CD14-positive monocyte (primary cell): ENCODE measurements at regions not wholly inside any gene's neighbourhood (a gene's known extent, or its start where the extent isn't known, plus 50 kb on each side); places are given as distances from the start of the nearest gene placed in this dataset.

Experiments
- DNase-seq, 3 donors: peaks; one replicate each; pipeline ENCODE4 v3.0.0-alpha.2; 2011 to 2022
- H2AFZ ChIP-seq: 2 replicates; pipeline ENCODE4 v1.6.0; 2012; ENCODE audit warnings: mild to moderate bottlenecking, low read depth, low read length, inconsistent platforms; ENCODE audit not compliant: insufficient read depth, poor library complexity, severe bottlenecking
- H3K27ac ChIP-seq, 2 donors: 1 replicate in 1 of 2; 2 replicates in 1 of 2; pipeline ENCODE4 v1.5.1; 2012 to 2013; ENCODE audit warnings: low read length in 2 of 2, control low read depth in 1 of 2, inconsistent platforms in 1 of 2, low read depth in 1 of 2, mild to moderate bottlenecking in 1 of 2
- H3K27me3 ChIP-seq, 2 donors: one replicate each; pipeline versions ENCODE4 v1.6.0 to v1.6.1; 2011 to 2013; ENCODE audit warnings: low read length in 2 of 2; ENCODE audit not compliant: control insufficient read depth in 2 of 2, insufficient read depth in 2 of 2
- H3K36me3 ChIP-seq, 2 donors: replicated peaks in 1 of 2; 1 replicate in 1 of 2; 2 replicates in 1 of 2; pipeline versions ENCODE4 v1.5.1 to v1.6.1; 2012 to 2013; ENCODE audit warnings: low read length in 2 of 2, control low read depth in 1 of 2, inconsistent platforms in 1 of 2, mild to moderate bottlenecking in 1 of 2; ENCODE audit not compliant: insufficient read depth in 2 of 2, control insufficient read depth in 1 of 2
- H3K4me1 ChIP-seq, 2 donors: 1 replicate in 1 of 2; 2 replicates in 1 of 2; pipeline versions ENCODE4 v1.5.1 to v1.6.1; 2012 to 2013; ENCODE audit warnings: low read length in 2 of 2, control low read depth in 1 of 2, inconsistent platforms in 1 of 2, mild to moderate bottlenecking in 1 of 2, moderate library complexity in 1 of 2; ENCODE audit not compliant: insufficient read depth in 2 of 2, control insufficient read depth in 1 of 2
- H3K4me2 ChIP-seq: replicated peaks from 2 replicates; pipeline ENCODE3; 2012; ENCODE audit warnings: low read length, moderate library complexity, mild to moderate bottlenecking; ENCODE audit not compliant: poor library complexity, severe bottlenecking; ENCODE audit errors: extremely low read depth
- H3K4me3 ChIP-seq, 3 experiments: fragments of 200-600 bp in 1 of 3; sonication (generic) in 1 of 3; replicated peaks in 1 of 3; 1 replicate in 2 of 3; 2 replicates in 1 of 3; pipeline ENCODE4 v1.5.1; 2011 to 2013; ENCODE audit warnings: low read length in 3 of 3, mild to moderate bottlenecking in 3 of 3, control low read depth in 2 of 3, low read depth in 2 of 3, inconsistent platforms in 1 of 3, moderate library complexity in 1 of 3
- H3K79me2 ChIP-seq: 2 replicates; pipeline ENCODE4 v1.6.0; 2012; ENCODE audit warnings: mild to moderate bottlenecking, control low read depth, inconsistent platforms, low read length, moderate library complexity; ENCODE audit not compliant: insufficient read depth
- H3K9ac ChIP-seq: 2 replicates; pipeline ENCODE4 v1.6.0; 2017; ENCODE audit warnings: low read length, mild to moderate bottlenecking; ENCODE audit not compliant: insufficient read depth, poor library complexity, severe bottlenecking
- H3K9me3 ChIP-seq, 2 donors: replicated peaks in 1 of 2; 1 replicate in 1 of 2; 2 replicates in 1 of 2; pipeline versions ENCODE4 v1.5.1 to v1.6.1; 2012 to 2013; ENCODE audit warnings: low read length in 2 of 2, control low read depth in 1 of 2; ENCODE audit not compliant: control insufficient read depth in 1 of 2, insufficient read depth in 1 of 2
- H4K20me1 ChIP-seq: 2 replicates; pipeline ENCODE4 v1.6.0; 2012; ENCODE audit warnings: mild to moderate bottlenecking, low read length, control low read depth, moderate library complexity; ENCODE audit not compliant: insufficient read depth
- H3K27ac Mint-ChIP-seq, 7 donors: one replicate each; pipeline ENCODE4 v1.8.0; 2020; ENCODE audit warnings: mild to moderate bottlenecking in 7 of 7, mixed read lengths in 7 of 7, moderate library complexity in 6 of 7, inconsistent platforms in 2 of 7
- H3K27me3 Mint-ChIP-seq, 3 donors: one replicate each; pipeline ENCODE4 v1.8.0; 2021 to 2022; ENCODE audit warnings: low read depth in 3 of 3, mild to moderate bottlenecking in 3 of 3, mixed read lengths in 3 of 3, moderate library complexity in 3 of 3, inconsistent platforms in 1 of 3
- H3K36me3 Mint-ChIP-seq, 2 donors: one replicate each; pipeline ENCODE4 v1.8.0; 2020; ENCODE audit warnings: mixed read lengths in 2 of 2, inconsistent platforms in 1 of 2, mild to moderate bottlenecking in 1 of 2
- H3K4me1 Mint-ChIP-seq: one replicate; pipeline ENCODE4 v1.8.0; 2020; ENCODE audit warnings: mild to moderate bottlenecking, mixed read lengths
- H3K4me3 Mint-ChIP-seq, 2 donors: one replicate each; pipeline ENCODE4 v1.8.0; 2020; ENCODE audit warnings: mild to moderate bottlenecking in 2 of 2, mixed read lengths in 2 of 2, moderate library complexity in 1 of 2
- H3K9me3 Mint-ChIP-seq, 7 donors: one replicate each; pipeline ENCODE4 v1.8.0; 2020 to 2022; ENCODE audit warnings: mixed read lengths in 7 of 7, mild to moderate bottlenecking in 6 of 7, moderate library complexity in 6 of 7, inconsistent platforms in 2 of 7
- WGBS: methylation state at CpG from one replicate; pipeline ENCODE4 v1.1.5; 2013; ENCODE audit warnings: missing lambda C conversion rate; ENCODE audit not compliant: insufficient coverage; 5-methylcytosine and 5-hydroxymethylcytosine counted together
- intact Hi-C, 2 donors: fragments of 100-400 bp; cut with micrococcal nuclease; formaldehyde crosslinking; loops; one replicate each; pipeline versions ENCODE4 v1.15.0 to v1.15.1; 2023
- TF ChIP-seq, protein P1 (sequence below): fragments of 200-600 bp; IDR thresholded peaks from one replicate; pipeline ENCODE4 v1.8.0; 2022; ENCODE audit warnings: antibody characterized with exemption, mild to moderate bottlenecking

DNA sequence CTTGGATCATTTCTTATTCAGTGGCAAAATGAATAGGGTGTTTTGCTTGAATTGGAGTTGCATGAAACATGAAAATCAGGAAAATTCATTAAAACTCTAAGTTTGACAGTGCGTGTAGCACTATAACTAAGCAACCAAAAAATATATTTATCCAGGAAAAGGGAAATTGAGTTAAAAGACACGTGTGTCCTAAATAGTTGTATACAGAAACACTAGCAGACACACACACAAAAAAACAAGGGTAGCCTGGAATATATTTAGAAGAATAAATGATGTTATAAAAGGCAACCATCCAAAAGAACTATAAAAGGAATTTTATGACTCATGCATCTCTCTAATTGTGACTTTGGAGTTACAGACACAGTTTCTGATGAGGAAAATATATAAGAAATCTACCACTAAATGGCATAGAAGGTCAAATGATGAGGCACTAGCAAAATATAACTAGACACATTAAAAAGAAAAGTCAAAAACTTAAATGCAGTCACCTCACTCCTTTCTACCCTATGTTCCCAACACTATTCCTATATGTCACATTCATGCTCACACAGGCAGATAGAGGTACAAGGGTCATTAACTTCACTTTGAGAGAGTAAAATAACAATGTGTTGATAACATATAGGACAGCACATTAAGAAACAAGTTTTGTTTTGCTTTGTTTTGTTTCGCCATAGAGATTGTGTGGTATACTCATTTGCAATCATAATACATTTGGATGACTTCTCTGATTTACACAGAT, 793.6 kb upstream of the INTU start:
- intact Hi-C loops, result no loop called here
- H3K36me3 Mint-ChIP-seq, result no peaks in the 10 kb centered on the region
- peaks cover 4 to 17% (median 7%) of the 10 kb centered on the region in 7 donors for H3K9me3 Mint-ChIP-seq

DNA sequence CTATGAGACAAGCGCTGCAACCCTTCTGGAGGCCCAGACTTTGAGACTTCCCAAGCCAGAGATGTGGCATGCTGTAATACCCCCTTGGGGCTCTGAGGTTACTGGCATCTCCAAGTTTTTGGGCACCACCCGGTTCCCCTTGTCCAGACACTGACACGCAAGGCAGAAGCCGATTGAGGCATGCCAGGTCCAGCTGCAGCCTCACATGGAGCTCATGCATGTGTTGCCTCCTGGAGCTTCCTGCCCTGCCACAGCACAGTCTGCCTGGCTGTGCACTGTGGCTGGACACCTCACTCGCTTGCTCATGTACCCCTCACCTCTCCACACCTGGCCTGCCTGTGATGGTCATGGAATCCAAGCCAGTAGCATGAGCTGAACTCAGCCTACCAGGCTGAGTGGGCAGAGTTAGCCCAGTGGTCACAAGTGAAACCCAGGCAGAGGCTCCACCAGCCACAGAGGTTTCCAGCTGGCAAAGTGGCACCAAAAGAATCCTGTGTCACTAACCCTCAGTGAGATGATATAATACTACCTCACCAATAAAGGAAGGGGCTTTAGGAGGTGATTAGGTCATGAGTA, 789.2 kb upstream of the INTU start:
- H3K4me1 ChIP-seq, result no peaks in the 10 kb centered on the region
- peaks cover 10 to 17% of the 10 kb centered on the region in 2 donors for H3K9me3 ChIP-seq
- H3K27me3 ChIP-seq, result no peaks in the 10 kb centered on the region
- H3K79me2 ChIP-seq, result no peaks in the 10 kb centered on the region
- H4K20me1 ChIP-seq, result no peaks in the 10 kb centered on the region
- no peak overlapping the region for H3K27ac ChIP-seq
- no peak overlapping the region for H3K4me3 ChIP-seq
- H3K36me3 Mint-ChIP-seq, result no peaks in the 10 kb centered on the region
- H3K27ac Mint-ChIP-seq, result no peak overlapping the region
- no peaks in the 10 kb centered on the region for H3K36me3 ChIP-seq
- 73% methylated on average over 5 of the region's 5 CpGs for WGBS
- no peaks in the 10 kb centered on the region for H3K27me3 Mint-ChIP-seq
- H3K4me1 Mint-ChIP-seq, result no peaks in the 10 kb centered on the region
- H3K9ac ChIP-seq, result no peak overlapping the region
- DNase-seq, result no peak
- no peak overlapping the region for H2AFZ ChIP-seq
- TF ChIP-seq, protein P1, sequence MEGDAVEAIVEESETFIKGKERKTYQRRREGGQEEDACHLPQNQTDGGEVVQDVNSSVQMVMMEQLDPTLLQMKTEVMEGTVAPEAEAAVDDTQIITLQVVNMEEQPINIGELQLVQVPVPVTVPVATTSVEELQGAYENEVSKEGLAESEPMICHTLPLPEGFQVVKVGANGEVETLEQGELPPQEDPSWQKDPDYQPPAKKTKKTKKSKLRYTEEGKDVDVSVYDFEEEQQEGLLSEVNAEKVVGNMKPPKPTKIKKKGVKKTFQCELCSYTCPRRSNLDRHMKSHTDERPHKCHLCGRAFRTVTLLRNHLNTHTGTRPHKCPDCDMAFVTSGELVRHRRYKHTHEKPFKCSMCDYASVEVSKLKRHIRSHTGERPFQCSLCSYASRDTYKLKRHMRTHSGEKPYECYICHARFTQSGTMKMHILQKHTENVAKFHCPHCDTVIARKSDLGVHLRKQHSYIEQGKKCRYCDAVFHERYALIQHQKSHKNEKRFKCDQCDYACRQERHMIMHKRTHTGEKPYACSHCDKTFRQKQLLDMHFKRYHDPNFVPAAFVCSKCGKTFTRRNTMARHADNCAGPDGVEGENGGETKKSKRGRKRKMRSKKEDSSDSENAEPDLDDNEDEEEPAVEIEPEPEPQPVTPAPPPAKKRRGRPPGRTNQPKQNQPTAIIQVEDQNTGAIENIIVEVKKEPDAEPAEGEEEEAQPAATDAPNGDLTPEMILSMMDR, result no peak
- H3K9me3 Mint-ChIP-seq, result peaks cover 2 to 19% (median 7%) of the 10 kb centered on the region in 7 donors
- no peak overlapping the region for H3K4me2 ChIP-seq
- no peak overlapping the region for H3K4me3 Mint-ChIP-seq
- intact Hi-C loops, result no loop called here

More for the DNA sequence above, 793.6 kb upstream of the INTU start:
- TF ChIP-seq, protein P1, result no peak
- Mint-ChIP-seq H3K4me3 (no peak overlapping the region), H3K4me1 (no peaks in the 10 kb centered on the region), H3K27ac (no peak overlapping the region), H3K27me3 (peaks cover 0 to 1% (median 0%) of the 10 kb centered on the region in 3 donors)
- no peak for DNase-seq
- WGBS, result no CpG with 5 or more reads among the region's 3 CpGs
- Histone ChIP-seq H3K27me3 (no peaks in the 10 kb centered on the region), H3K27ac (no peak overlapping the region), H3K79me2 (no peaks in the 10 kb centered on the region), H3K4me2 (no peak overlapping the region), H3K4me3 (no peak overlapping the region), H2AFZ (no peak overlapping the region), H3K36me3 (no peaks in the 10 kb centered on the region), H3K9me3 (peaks cover 15 to 19% of the 10 kb centered on the region in 2 donors), H3K4me1 (no peaks in the 10 kb centered on the region), H3K9ac (no peak overlapping the region), H4K20me1 (no peaks in the 10 kb centered on the region)
